HepG2 (cell line): ENCODE measurements at regions not wholly inside any gene's neighbourhood (a gene's known extent, or its start where the extent isn't known, plus 50 kb on each side); places are given as distances from the start of the nearest gene placed in this dataset.

Experiments
- ATAC-seq: fragments of 200-7000 bp; cut with Tn5 transposase; 3 replicates; pipeline ENCODE4 v1.9.1; 2020; ENCODE audit warnings: mild to moderate bottlenecking, moderate library complexity
- BruUV-seq: library from RNA; stranded (reverse); fragments of 400-500 nt; replicated peaks from 2 replicates; lab custom pipeline; 2021; lab: Mats Ljungman, UMichigan
- CTCF ChIA-PET: fragments of 300-600 bp; formaldehyde crosslinking; extraction: SDS; loops from one replicate; lab custom pipeline; 2021; ENCODE audit warnings: low total read pairs, inconsistent platforms, low intra/inter-chr PET ratio; lab: Yijun Ruan, JAX
- POLR2A ChIA-PET: fragments of 350-600 bp; sonication (Branson Sonifier 250); formaldehyde crosslinking; loops from one replicate; lab custom pipeline; 2020; ENCODE audit warnings: antibody characterized with exemption, inconsistent platforms; lab: Yijun Ruan, JAX
- DNase-seq: peaks from one replicate; pipeline ENCODE4 v3.0.0-alpha.2; 2015; ENCODE audit warnings: low spot score
- FAIRE-seq: peaks from 3 replicates; lab custom pipeline; 2011; peaks lifted over from hg19 to GRCh38; lab: Jason Lieb, UNC
- H2AFZ ChIP-seq: one replicate; pipeline ENCODE4 v1.6.1; 2011; ENCODE audit warnings: low read length, inconsistent platforms
- H3K27ac ChIP-seq: fragments of 300-600 bp; 3 replicates; pipeline ENCODE4 v1.8.0; 2011; ENCODE audit warnings: mixed run types, mild to moderate bottlenecking, mixed read lengths, low read length, inconsistent platforms; ENCODE audit not compliant: insufficient read depth; ENCODE audit errors: extremely low read length
- H3K27me3 ChIP-seq, 2 experiments: fragments of 200-600 bp in 1 of 2; 2 replicates in 1 of 2; 3 replicates in 1 of 2; pipeline versions ENCODE4 v1.6.0 to v1.8.0; 2011; ENCODE audit warnings: low read length in 2 of 2, mild to moderate bottlenecking in 2 of 2, moderate library complexity in 2 of 2, inconsistent platforms in 1 of 2; ENCODE audit not compliant: insufficient read depth in 2 of 2, control insufficient read depth in 1 of 2
- H3K36me3 ChIP-seq, 2 experiments: fragments of 200-600 bp in 1 of 2; replicated peaks in 1 of 2; 2 replicates in 1 of 2; 3 replicates in 1 of 2; pipeline versions ENCODE4 v1.5.1 to v1.8.0; 2011; ENCODE audit warnings: low read length in 2 of 2, inconsistent platforms in 1 of 2; ENCODE audit not compliant: insufficient read depth in 2 of 2, control insufficient read depth in 1 of 2
- H3K4me1 ChIP-seq: 2 replicates; pipeline ENCODE4 v1.5.1; 2012; ENCODE audit warnings: low read length, inconsistent platforms; ENCODE audit not compliant: insufficient read depth
- H3K4me2 ChIP-seq: 2 replicates; pipeline ENCODE4 v1.6.0; 2011; ENCODE audit warnings: low read depth, low read length, inconsistent platforms
- H3K4me3 ChIP-seq, 3 experiments: fragments of 200-600 bp in 1 of 3; sonication (generic), shearing (Covaris generic) in 1 of 3; replicated peaks in 1 of 3; 2 replicates each; pipeline ENCODE4 v1.5.1; 2011 to 2016; ENCODE audit warnings: low read length in 3 of 3, inconsistent platforms in 2 of 3, low read depth in 2 of 3, mild to moderate bottlenecking in 2 of 3, control low read depth in 1 of 3, mixed read lengths in 1 of 3; ENCODE audit not compliant: insufficient read depth in 1 of 3
- H3K79me2 ChIP-seq: one replicate; pipeline ENCODE4 v1.6.1; 2011; ENCODE audit warnings: low read length, inconsistent platforms; ENCODE audit not compliant: insufficient read depth
- H3K9ac ChIP-seq: 2 replicates; pipeline ENCODE4 v1.6.0; 2011; ENCODE audit warnings: mild to moderate bottlenecking, low read depth, low read length, inconsistent platforms; ENCODE audit not compliant: insufficient read depth
- H3K9me3 ChIP-seq: 2 replicates; pipeline ENCODE4 v1.5.1; 2012; ENCODE audit warnings: mild to moderate bottlenecking, low read length
- H4K20me1 ChIP-seq: 2 replicates; pipeline ENCODE4 v1.6.0; 2011; ENCODE audit warnings: inconsistent platforms, mild to moderate bottlenecking, low read length, moderate library complexity; ENCODE audit not compliant: insufficient read depth
- DMAP1 ChIP-seq: IDR thresholded peaks from 2 replicates; pipeline ENCODE4 v1.6.1; 2016
- ETV5 ChIP-seq: IDR thresholded peaks from 2 replicates; pipeline ENCODE4 v1.6.1; 2018; ENCODE audit warnings: missing biosample characterization, missing genetic modification reagents, inconsistent platforms, borderline replicate concordance
- JUNB ChIP-seq: sonication (generic); formaldehyde crosslinking; IDR thresholded peaks from 2 replicates; pipeline ENCODE4 v1.8.0; 2022; ENCODE audit warnings: missing genetic modification reagents, mild to moderate bottlenecking, borderline replicate concordance
- KDM4B ChIP-seq: sonication (generic); formaldehyde crosslinking; IDR thresholded peaks from 2 replicates; pipeline ENCODE4 v1.4.0; 2020; ENCODE audit warnings: missing genetic modification reagents
- MAFF ChIP-seq: IDR thresholded peaks from 2 replicates; pipeline ENCODE4 v1.6.1; 2011; ENCODE audit warnings: low read depth, low read length, improper control_type of control experiment
- MAFG ChIP-seq: sonication (generic); formaldehyde crosslinking; IDR thresholded peaks from 2 replicates; pipeline ENCODE4 v1.5.1; 2020; ENCODE audit warnings: mild to moderate bottlenecking, missing genetic modification reagents
- MAFK ChIP-seq, 2 experiments: IDR thresholded peaks in 1 of 2; conservative IDR thresholded peaks in 1 of 2; 2 replicates each; pipeline ENCODE4 v1.6.1; 2011; ENCODE audit warnings: improper control_type of control experiment in 2 of 2, low read length in 2 of 2
- NCOA5 ChIP-seq: sonication (generic); formaldehyde crosslinking; IDR thresholded peaks from 2 replicates; pipeline ENCODE4 v1.4.0; 2020; ENCODE audit warnings: missing genetic modification reagents
- NPAS2 ChIP-seq: sonication (generic); formaldehyde crosslinking; IDR thresholded peaks from 2 replicates; pipeline ENCODE4 v1.8.0; 2022; ENCODE audit warnings: mild to moderate bottlenecking, missing genetic modification reagents, borderline replicate concordance
- RFXANK ChIP-seq: IDR thresholded peaks from 2 replicates; pipeline ENCODE4 v1.6.1; 2016
- ZBTB7A ChIP-seq: sonication (generic); formaldehyde crosslinking; IDR thresholded peaks from 2 replicates; pipeline ENCODE4 v1.8.0; 2022; ENCODE audit warnings: mild to moderate bottlenecking, missing genetic modification reagents
- ZNF224 ChIP-seq: sonication (generic); formaldehyde crosslinking; IDR thresholded peaks from 2 replicates; pipeline ENCODE4 v1.5.0; 2020; ENCODE audit warnings: mild to moderate bottlenecking, missing genetic modification reagents
- in situ Hi-C: cut with HindIII; loops from 2 replicates; pipeline ENCODE4 v1.10.0; 2017; ENCODE audit warnings: low pct_unique_long_range_greater_than_20kb; ENCODE audit not compliant: extremely low pct_ligation_motif_present
- intact Hi-C: fragments of 100-400 bp; cut with micrococcal nuclease; formaldehyde crosslinking; loops from one replicate; pipeline ENCODE4 v1.10.0; 2022; ENCODE audit not compliant: unreplicated experiment
- TF ChIP-seq, protein P1 (sequence below): sonication (generic); formaldehyde crosslinking; IDR thresholded peaks from 2 replicates; pipeline ENCODE4 v1.9.0; 2021; ENCODE audit warnings: missing genetic modification reagents, mild to moderate bottlenecking, borderline replicate concordance

DNA sequence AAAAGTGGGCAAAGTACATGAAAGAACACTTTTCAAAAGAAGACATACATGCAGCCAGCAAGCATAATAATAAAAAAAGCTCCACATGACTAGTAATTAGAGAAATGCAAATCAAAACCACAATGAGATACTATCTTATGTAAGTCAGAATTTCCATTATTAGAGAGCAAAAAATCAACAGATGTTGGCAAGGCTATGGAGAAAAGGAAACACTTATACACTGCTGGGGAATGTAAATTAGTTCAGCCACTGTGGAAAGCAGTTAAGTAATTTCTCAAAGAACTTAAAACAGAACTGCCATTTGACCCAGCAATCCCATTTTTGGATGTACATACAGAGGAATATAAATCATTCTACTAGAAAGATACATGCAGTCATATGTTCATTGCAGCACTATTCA is 360.7 kb downstream of the NSUN3 start:
- no peaks in the 10 kb centered on the region for H4K20me1 ChIP-seq
- TF ChIP-seq ETV5 (CRISPR knock-in tag) = no peak
- TF ChIP-seq MAFF = no peak
- no peak for TF ChIP-seq NCOA5 (CRISPR knock-in tag)
- no peak for TF ChIP-seq DMAP1 (CRISPR knock-in tag)
- TF ChIP-seq ZNF224 = no peak
- TF ChIP-seq, protein P1, sequence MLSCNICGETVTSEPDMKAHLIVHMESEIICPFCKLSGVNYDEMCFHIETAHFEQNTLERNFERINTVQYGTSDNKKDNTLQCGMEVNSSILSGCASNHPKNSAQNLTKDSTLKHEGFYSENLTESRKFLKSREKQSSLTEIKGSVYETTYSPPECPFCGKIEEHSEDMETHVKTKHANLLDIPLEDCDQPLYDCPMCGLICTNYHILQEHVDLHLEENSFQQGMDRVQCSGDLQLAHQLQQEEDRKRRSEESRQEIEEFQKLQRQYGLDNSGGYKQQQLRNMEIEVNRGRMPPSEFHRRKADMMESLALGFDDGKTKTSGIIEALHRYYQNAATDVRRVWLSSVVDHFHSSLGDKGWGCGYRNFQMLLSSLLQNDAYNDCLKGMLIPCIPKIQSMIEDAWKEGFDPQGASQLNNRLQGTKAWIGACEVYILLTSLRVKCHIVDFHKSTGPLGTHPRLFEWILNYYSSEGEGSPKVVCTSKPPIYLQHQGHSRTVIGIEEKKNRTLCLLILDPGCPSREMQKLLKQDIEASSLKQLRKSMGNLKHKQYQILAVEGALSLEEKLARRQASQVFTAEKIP (CRISPR knock-in tag) = no peak
- no peak for TF ChIP-seq JUNB (CRISPR knock-in tag)
- TF ChIP-seq ZBTB7A (CRISPR knock-in tag) = no peak
- no peak for TF ChIP-seq MAFK (conservative IDR thresholded peaks at IDR 0.05 in 1 of 2, IDR thresholded peaks at IDR 0.05 in 1 of 2; ENCODE audit: low read length in 2 of 2)
- no peak for TF ChIP-seq MAFG (CRISPR knock-in tag)
- no peak for TF ChIP-seq NPAS2 (CRISPR knock-in tag)
- TF ChIP-seq RFXANK (CRISPR knock-in tag) = no peak
- TF ChIP-seq KDM4B (CRISPR knock-in tag) = no peak
- DNase-seq (no peak), FAIRE-seq (no peak), ATAC-seq (no peak)
- intact Hi-C loops = no loop called here
- no peaks in the 10 kb centered on the region for H3K36me3 ChIP-seq
- H3K9ac ChIP-seq = no peak overlapping the region
- H3K27ac ChIP-seq = no peak overlapping the region
- H3K9me3 ChIP-seq = peaks cover 12% of the 10 kb centered on the region
- H2AFZ ChIP-seq = no peak overlapping the region
- ChIA-PET CTCF (no interaction called here), POLR2A (no interaction called here)
- H3K4me3 ChIP-seq = no peak overlapping the region
- H3K4me2 ChIP-seq = no peak overlapping the region
- no peaks in the 10 kb centered on the region for H3K4me1 ChIP-seq
- H3K27me3 ChIP-seq = no peaks in the 10 kb centered on the region
- no TSS peak for BruUV-seq
- no peaks in the 10 kb centered on the region for H3K79me2 ChIP-seq
- in situ Hi-C loops = no loop called here
